ENCODE measurements at regions not wholly inside any gene's neighbourhood (a gene's known extent, or its start where the extent isn't known, plus 50 kb on each side); places are given as distances from the start of the nearest gene placed in this dataset.
A peak's percentile ranks its signal among the peaks of the same experiment; 100 is the strongest.
"Not testable (repeated sequence)": the region's sequence is repeated elsewhere in the genome, so short reads cannot be mapped to it uniquely, and the experiment has no call there.

- no peaks in the 10 kb centered on the region for H4K20me1 ChIP-seq (ENCODE audit: insufficient read depth, low read length)
- no peak overlapping the region for H2AFZ ChIP-seq (ENCODE audit: low read length)
- no peak overlapping the region for H3K9ac ChIP-seq (ENCODE audit: low read length)
- no peak overlapping the region for H3K4me3 ChIP-seq (ENCODE audit: low read depth, low read length, poor library complexity, severe bottlenecking)
- H3F3A ChIP-seq (ENCODE audit: insufficient read depth, low read length) = no peaks in the 10 kb centered on the region
- no peaks in the 10 kb centered on the region for H3K9me3 ChIP-seq (ENCODE audit: low read length)
- no peaks in the 10 kb centered on the region for H3K9me2 ChIP-seq (ENCODE audit: low read depth, low read length)
- no peaks in the 10 kb centered on the region for H3K79me2 ChIP-seq (ENCODE audit: insufficient read depth, low read length)
- no peak overlapping the region for H3K27ac ChIP-seq (ENCODE audit: low read depth, low read length, poor library complexity, severe bottlenecking)
- no peaks in the 10 kb centered on the region for H3K36me3 ChIP-seq (ENCODE audit: insufficient read depth, low read length)
- H3K27me3 ChIP-seq (ENCODE audit: insufficient read depth, low read length) = no peaks in the 10 kb centered on the region
- TF ChIP-seq, protein P1, sequence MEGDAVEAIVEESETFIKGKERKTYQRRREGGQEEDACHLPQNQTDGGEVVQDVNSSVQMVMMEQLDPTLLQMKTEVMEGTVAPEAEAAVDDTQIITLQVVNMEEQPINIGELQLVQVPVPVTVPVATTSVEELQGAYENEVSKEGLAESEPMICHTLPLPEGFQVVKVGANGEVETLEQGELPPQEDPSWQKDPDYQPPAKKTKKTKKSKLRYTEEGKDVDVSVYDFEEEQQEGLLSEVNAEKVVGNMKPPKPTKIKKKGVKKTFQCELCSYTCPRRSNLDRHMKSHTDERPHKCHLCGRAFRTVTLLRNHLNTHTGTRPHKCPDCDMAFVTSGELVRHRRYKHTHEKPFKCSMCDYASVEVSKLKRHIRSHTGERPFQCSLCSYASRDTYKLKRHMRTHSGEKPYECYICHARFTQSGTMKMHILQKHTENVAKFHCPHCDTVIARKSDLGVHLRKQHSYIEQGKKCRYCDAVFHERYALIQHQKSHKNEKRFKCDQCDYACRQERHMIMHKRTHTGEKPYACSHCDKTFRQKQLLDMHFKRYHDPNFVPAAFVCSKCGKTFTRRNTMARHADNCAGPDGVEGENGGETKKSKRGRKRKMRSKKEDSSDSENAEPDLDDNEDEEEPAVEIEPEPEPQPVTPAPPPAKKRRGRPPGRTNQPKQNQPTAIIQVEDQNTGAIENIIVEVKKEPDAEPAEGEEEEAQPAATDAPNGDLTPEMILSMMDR (IDR thresholded peaks at IDR 0.05; ENCODE audit: low read length) = no peak
- TF ChIP-seq EZH2 (IDR thresholded peaks at IDR 0.05; ENCODE audit: borderline replicate concordance, low read length) = no peak
- no peaks in the 10 kb centered on the region for H3K4me1 ChIP-seq (ENCODE audit: insufficient read depth, low read length, severe bottlenecking)
- no peak overlapping the region for H3K4me2 ChIP-seq (ENCODE audit: low read length)
Observed at GRCh38 chr12:34121360-34121759, 99.1 kb downstream of the ALG10 start.

- not testable (repeated sequence) for H3K4me2 ChIP-seq (ENCODE audit: low read length); H3K27ac ChIP-seq (ENCODE audit: low read depth, low read length, poor library complexity, severe bottlenecking); H3K9ac ChIP-seq (ENCODE audit: low read length); H3K79me2 ChIP-seq (ENCODE audit: insufficient read depth, low read length); H3K36me3 ChIP-seq (ENCODE audit: insufficient read depth, low read length); H3K27me3 ChIP-seq (ENCODE audit: insufficient read depth, low read length); H3F3A ChIP-seq (ENCODE audit: insufficient read depth, low read length); H3K9me2 ChIP-seq (ENCODE audit: low read depth, low read length); H2AFZ ChIP-seq (ENCODE audit: low read length); H4K20me1 ChIP-seq (ENCODE audit: insufficient read depth, low read length); H3K4me1 ChIP-seq (ENCODE audit: insufficient read depth, low read length, severe bottlenecking); H3K9me3 ChIP-seq (ENCODE audit: low read length); H3K4me3 ChIP-seq (ENCODE audit: low read depth, low read length, poor library complexity, severe bottlenecking)
- TF ChIP-seq, protein P1 (IDR thresholded peaks at IDR 0.05; ENCODE audit: low read length) = peak; percentile 80
Observed at GRCh38 chr12:34123092-34123491, 100.8 kb downstream of the ALG10 start.

DNA sequence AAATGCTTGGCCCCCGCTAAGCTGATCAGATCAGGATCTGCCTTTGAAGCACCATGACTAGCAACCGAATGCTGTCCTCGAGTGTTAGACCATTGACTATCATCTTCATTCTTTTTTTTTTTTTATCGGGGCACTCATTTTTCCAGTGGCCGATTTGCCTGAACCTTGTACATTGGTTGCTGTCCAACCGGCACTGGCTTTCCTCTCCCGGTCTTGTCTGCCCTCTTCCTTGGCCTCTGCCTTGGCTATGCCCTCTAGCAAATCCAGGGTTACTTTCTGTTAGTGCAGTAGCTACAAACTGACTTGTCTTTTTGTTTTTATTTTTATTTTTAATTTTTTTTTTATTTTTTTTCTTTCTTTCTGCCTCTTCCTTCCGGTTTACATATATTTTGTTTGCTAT lies 102.3 kb downstream of the ALG10 start:
- Histone ChIP-seq H3K4me1 (ENCODE audit: insufficient read depth, low read length, severe bottlenecking) (no peaks in the 10 kb centered on the region), H4K20me1 (ENCODE audit: insufficient read depth, low read length) (no peaks in the 10 kb centered on the region), H3K9ac (ENCODE audit: low read length) (no peak overlapping the region), H3K27me3 (ENCODE audit: insufficient read depth, low read length) (no peaks in the 10 kb centered on the region), H3K4me3 (ENCODE audit: low read depth, low read length, poor library complexity, severe bottlenecking) (no peak overlapping the region), H3K9me2 (ENCODE audit: low read depth, low read length) (no peaks in the 10 kb centered on the region), H2AFZ (ENCODE audit: low read length) (no peak overlapping the region), H3K4me2 (ENCODE audit: low read length) (no peak overlapping the region), H3K27ac (ENCODE audit: low read depth, low read length, poor library complexity, severe bottlenecking) (no peak overlapping the region), H3F3A (ENCODE audit: insufficient read depth, low read length) (no peaks in the 10 kb centered on the region), H3K79me2 (ENCODE audit: insufficient read depth, low read length) (no peaks in the 10 kb centered on the region), H3K36me3 (ENCODE audit: insufficient read depth, low read length) (no peaks in the 10 kb centered on the region), H3K9me3 (ENCODE audit: low read length) (no peaks in the 10 kb centered on the region)
- TF ChIP-seq EZH2 (IDR thresholded peaks at IDR 0.05; ENCODE audit: borderline replicate concordance, low read length) = no peak
- TF ChIP-seq, protein P1 (IDR thresholded peaks at IDR 0.05; ENCODE audit: low read length) = no peak
